GM23248 (cell line): ENCODE measurements at regions not wholly inside any gene's neighbourhood (a gene's known extent, or its start where the extent isn't known, plus 50 kb on each side); places are given as distances from the start of the nearest gene placed in this dataset.

Experiments
- DNase-seq: peaks from one replicate; pipeline ENCODE4 v3.0.0-alpha.2; 2015
- H2AFZ ChIP-seq: fragments of 200-600 bp; sonication (generic); 2 replicates; pipeline ENCODE4 v1.6.1; 2016; ENCODE audit warnings: antibody characterized with exemption
- H3F3A ChIP-seq: fragments of 200-600 bp; sonication (generic); 2 replicates; pipeline ENCODE4 v1.6.1; 2016; ENCODE audit warnings: mild to moderate bottlenecking, antibody characterized with exemption, mixed run types; ENCODE audit not compliant: insufficient read depth
- H3K27ac ChIP-seq: fragments of 200-600 bp; sonication (generic); 2 replicates; pipeline ENCODE4 v1.5.1; 2016; ENCODE audit warnings: mild to moderate bottlenecking
- H3K27me3 ChIP-seq: fragments of 200-600 bp; sonication (generic); replicated peaks from 2 replicates; pipeline ENCODE4 v1.6.1; 2016; ENCODE audit warnings: mild to moderate bottlenecking; ENCODE audit not compliant: insufficient read depth
- H3K36me3 ChIP-seq: fragments of 200-600 bp; sonication (generic); 2 replicates; pipeline ENCODE4 v1.6.1; 2016; ENCODE audit warnings: low read depth, mild to moderate bottlenecking
- H3K4me1 ChIP-seq: fragments of 200-600 bp; sonication (generic); 2 replicates; pipeline ENCODE4 v1.6.1; 2016; ENCODE audit warnings: mild to moderate bottlenecking; ENCODE audit not compliant: insufficient read depth
- H3K4me2 ChIP-seq: fragments of 200-600 bp; sonication (generic); one replicate; pipeline ENCODE4 v1.6.1; 2016; ENCODE audit warnings: mild to moderate bottlenecking; ENCODE audit not compliant: unreplicated experiment
- H3K4me3 ChIP-seq: fragments of 200-600 bp; sonication (generic); 2 replicates; pipeline ENCODE4 v1.5.1; 2016; ENCODE audit warnings: mild to moderate bottlenecking
- H3K79me2 ChIP-seq: fragments of 200-600 bp; sonication (generic); 2 replicates; pipeline ENCODE4 v1.6.1; 2016; ENCODE audit warnings: mild to moderate bottlenecking; ENCODE audit not compliant: insufficient read depth
- H3K9ac ChIP-seq: fragments of 200-600 bp; sonication (generic); 2 replicates; pipeline ENCODE4 v1.6.1; 2016; ENCODE audit warnings: mild to moderate bottlenecking
- H3K9me2 ChIP-seq: fragments of 200-600 bp; sonication (generic); 2 replicates; pipeline ENCODE4 v1.6.1; 2016; ENCODE audit warnings: mixed run types, mild to moderate bottlenecking, moderate library complexity; ENCODE audit not compliant: insufficient read depth
- H3K9me3 ChIP-seq: fragments of 200-600 bp; sonication (generic); one replicate; pipeline ENCODE4 v1.6.1; 2017; ENCODE audit warnings: low read depth
- H4K20me1 ChIP-seq: fragments of 200-600 bp; sonication (generic); 2 replicates; pipeline ENCODE4 v1.6.0; 2016; ENCODE audit not compliant: insufficient read depth
- EZH2 ChIP-seq: fragments of 200-600 bp; sonication (generic); IDR thresholded peaks from 2 replicates; pipeline ENCODE4 v1.6.1; 2018; ENCODE audit warnings: antibody characterized with exemption, mild to moderate bottlenecking; ENCODE audit not compliant: insufficient read depth, poor library complexity, severe bottlenecking
- EZH2phosphoT487 ChIP-seq: fragments of 200-600 bp; sonication (generic); IDR thresholded peaks from 2 replicates; pipeline ENCODE4 v1.6.1; 2018; ENCODE audit warnings: antibody characterized with exemption, moderate library complexity, mild to moderate bottlenecking, low read depth; ENCODE audit not compliant: insufficient read depth
- WGBS, 2 experiments: methylation state at CpG; one replicate each; pipeline ENCODE4 v1.1.6; 2015 to 2017; ENCODE audit warnings: low lambda C conversion rate in 2 of 2, low coverage in 1 of 2; ENCODE audit errors: missing lambda C conversion rate in 2 of 2; 5-methylcytosine and 5-hydroxymethylcytosine counted together
- in situ Hi-C: fragments of 300-500 bp; cut with MboI; formaldehyde crosslinking; loops from 2 replicates; pipeline ENCODE4 v1.15.0; 2020

- H3K27me3 ChIP-seq = no peaks in the 10 kb centered on the region
- H3K4me3 ChIP-seq = no peak overlapping the region
- H3K9me2 ChIP-seq = no peaks in the 10 kb centered on the region
- no peak overlapping the region for H3K27ac ChIP-seq
- no peaks in the 10 kb centered on the region for H3K79me2 ChIP-seq
- H3K36me3 ChIP-seq = no peaks in the 10 kb centered on the region
- H3K9me3 ChIP-seq = no peaks in the 10 kb centered on the region
- in situ Hi-C loops = no loop called here
- H4K20me1 ChIP-seq = no peaks in the 10 kb centered on the region
- WGBS, 2 experiments = 97 to 99% methylated on average over 6 of the region's 6 CpGs
- no peak overlapping the region for H2AFZ ChIP-seq
- peaks cover 23% of the 10 kb centered on the region for H3F3A ChIP-seq
- no peak overlapping the region for H3K9ac ChIP-seq
- H3K4me2 ChIP-seq = no peak overlapping the region
- TF ChIP-seq EZH2phosphoT487 (no peak), EZH2 (no peak)
- no peak for DNase-seq
- H3K4me1 ChIP-seq = peaks cover 26% of the 10 kb centered on the region
These were observed 76.8 kb upstream of the DPH6 start for GRCh38 chr15:35622641-35623340.

GRCh38 chr15:35624881-35625280, 78.9 kb upstream of the DPH6 start:
- 24 to 25% methylated on average over 3 of the region's 3 CpGs for WGBS, 2 experiments
- in situ Hi-C loops = no loop called here
- no peaks in the 10 kb centered on the region for H3K9me2 ChIP-seq
- TF ChIP-seq EZH2 (no peak), EZH2phosphoT487 (no peak)
- H3K4me2 ChIP-seq = peak overlapping the region; percentile 34
- 0 out of 2 replicates have a peak overlapping the region, but pooled peaks have one; percentile 12 for H3K27ac ChIP-seq
- no peaks in the 10 kb centered on the region for H4K20me1 ChIP-seq
- H2AFZ ChIP-seq = no peak overlapping the region
- H3K9ac ChIP-seq = no peak overlapping the region
- H3K36me3 ChIP-seq = no peaks in the 10 kb centered on the region
- peak; percentile 92 for DNase-seq
- H3K27me3 ChIP-seq = no peaks in the 10 kb centered on the region
- H3K79me2 ChIP-seq = no peaks in the 10 kb centered on the region
- peaks cover 23% of the 10 kb centered on the region for H3F3A ChIP-seq
- H3K4me1 ChIP-seq = peaks cover 26% of the 10 kb centered on the region
- no peaks in the 10 kb centered on the region for H3K9me3 ChIP-seq
- H3K4me3 ChIP-seq = no peak overlapping the region

GRCh38 chr15:35626571-35627318, 80.8 kb upstream of the DPH6 start:
- H3K79me2 ChIP-seq = no peaks in the 10 kb centered on the region
- H4K20me1 ChIP-seq = no peaks in the 10 kb centered on the region
- in situ Hi-C loops = no loop called here
- H3K4me2 ChIP-seq = no peak overlapping the region
- 74 to 78% methylated on average over 7 of the region's 7 CpGs for WGBS, 2 experiments
- H3K9ac ChIP-seq = no peak overlapping the region
- H3F3A ChIP-seq = peaks cover 23% of the 10 kb centered on the region
- no peaks in the 10 kb centered on the region for H3K27me3 ChIP-seq
- no peak overlapping the region for H3K4me3 ChIP-seq
- H3K4me1 ChIP-seq = peaks cover 26% of the 10 kb centered on the region
- TF ChIP-seq EZH2 = no peak
- TF ChIP-seq EZH2phosphoT487 = no peak
- no peak overlapping the region for H2AFZ ChIP-seq
- no peaks in the 10 kb centered on the region for H3K9me3 ChIP-seq
- no peak overlapping the region for H3K27ac ChIP-seq
- no peak for DNase-seq
- H3K9me2 ChIP-seq = no peaks in the 10 kb centered on the region
- H3K36me3 ChIP-seq = no peaks in the 10 kb centered on the region

- no peaks in the 10 kb centered on the region for H3K9me2 ChIP-seq
- H3K9ac ChIP-seq = no peak overlapping the region
- H4K20me1 ChIP-seq = no peaks in the 10 kb centered on the region
- no peak overlapping the region for H3K27ac ChIP-seq
- no peak for DNase-seq
- in situ Hi-C loops = no loop called here
- no peaks in the 10 kb centered on the region for H3K27me3 ChIP-seq
- H3K4me3 ChIP-seq = no peak overlapping the region
- 98% methylated on average over 2 of the region's 2 CpGs for WGBS, 2 experiments
- H3F3A ChIP-seq = peaks cover 23% of the 10 kb centered on the region
- H3K4me1 ChIP-seq = peaks cover 26% of the 10 kb centered on the region
- H3K9me3 ChIP-seq = no peaks in the 10 kb centered on the region
- no peaks in the 10 kb centered on the region for H3K36me3 ChIP-seq
- no peak overlapping the region for H2AFZ ChIP-seq
- no peaks in the 10 kb centered on the region for H3K79me2 ChIP-seq
- TF ChIP-seq EZH2 (no peak), EZH2phosphoT487 (no peak)
- no peak overlapping the region for H3K4me2 ChIP-seq
These were observed 81.7 kb upstream of the DPH6 start for GRCh38 chr15:35627696-35628095.
